ENCODE measurements at regions not wholly inside any gene's neighbourhood (a gene's known extent, or its start where the extent isn't known, plus 50 kb on each side); places are given as distances from the start of the nearest gene placed in this dataset.

DNA sequence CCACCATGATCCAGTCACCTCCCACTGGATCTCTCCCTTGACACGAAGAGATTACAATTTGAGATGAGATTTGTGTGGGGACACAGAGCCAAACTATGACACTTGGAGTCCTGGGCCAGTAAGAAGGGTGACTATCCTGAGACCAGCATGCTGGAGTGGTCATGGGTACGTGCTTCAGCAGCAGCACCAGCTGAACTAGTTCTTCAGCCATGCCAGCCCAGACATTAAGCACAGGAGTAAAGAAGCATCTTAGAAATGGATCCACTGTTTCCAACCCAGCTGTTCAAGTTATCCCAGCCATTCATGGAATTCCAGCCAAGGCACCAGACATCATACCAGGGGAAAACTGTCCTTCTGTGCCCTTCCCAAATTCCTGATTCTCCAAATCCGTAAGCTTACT lies 370.0 kb downstream of the MAFB start:
- Histone ChIP-seq H3K27ac (no peak overlapping the region), H2AFZ (no peak overlapping the region), H3K4me3 (no peak overlapping the region), H3K4me2 (no peak overlapping the region), H3K79me2 (no peaks in the 10 kb centered on the region), H3K36me3 (replicated peaks; ENCODE audit: insufficient read depth, low read depth) (no peaks in the 10 kb centered on the region), H3K27me3 (no peaks in the 10 kb centered on the region), H4K20me1 (ENCODE audit: insufficient read depth, poor library complexity, severe bottlenecking) (no peaks in the 10 kb centered on the region), H3K9me3 (ENCODE audit: low read depth) (no peaks in the 10 kb centered on the region), H3K4me1 (ENCODE audit: insufficient read depth) (no peaks in the 10 kb centered on the region), H3K9me2 (replicated peaks; ENCODE audit: insufficient read depth) (no peaks in the 10 kb centered on the region)
- WGBS (ENCODE audit: low lambda C conversion rate, missing lambda C conversion rate): 93% methylated on average over 3 of the region's 3 CpGs
- no peak for TF ChIP-seq EZH2 (IDR thresholded peaks at IDR 0.05; ENCODE audit: borderline replicate concordance)
- TF ChIP-seq, protein P1, sequence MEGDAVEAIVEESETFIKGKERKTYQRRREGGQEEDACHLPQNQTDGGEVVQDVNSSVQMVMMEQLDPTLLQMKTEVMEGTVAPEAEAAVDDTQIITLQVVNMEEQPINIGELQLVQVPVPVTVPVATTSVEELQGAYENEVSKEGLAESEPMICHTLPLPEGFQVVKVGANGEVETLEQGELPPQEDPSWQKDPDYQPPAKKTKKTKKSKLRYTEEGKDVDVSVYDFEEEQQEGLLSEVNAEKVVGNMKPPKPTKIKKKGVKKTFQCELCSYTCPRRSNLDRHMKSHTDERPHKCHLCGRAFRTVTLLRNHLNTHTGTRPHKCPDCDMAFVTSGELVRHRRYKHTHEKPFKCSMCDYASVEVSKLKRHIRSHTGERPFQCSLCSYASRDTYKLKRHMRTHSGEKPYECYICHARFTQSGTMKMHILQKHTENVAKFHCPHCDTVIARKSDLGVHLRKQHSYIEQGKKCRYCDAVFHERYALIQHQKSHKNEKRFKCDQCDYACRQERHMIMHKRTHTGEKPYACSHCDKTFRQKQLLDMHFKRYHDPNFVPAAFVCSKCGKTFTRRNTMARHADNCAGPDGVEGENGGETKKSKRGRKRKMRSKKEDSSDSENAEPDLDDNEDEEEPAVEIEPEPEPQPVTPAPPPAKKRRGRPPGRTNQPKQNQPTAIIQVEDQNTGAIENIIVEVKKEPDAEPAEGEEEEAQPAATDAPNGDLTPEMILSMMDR (IDR thresholded peaks at IDR 0.05; ENCODE audit: poor library complexity): no peak
- no peak for TF ChIP-seq EZH2phosphoT487 (IDR thresholded peaks at IDR 0.05; ENCODE audit: low read depth, severe bottlenecking, unreplicated experiment)
- DNase-seq (ENCODE audit: low spot score): no peak

DNA sequence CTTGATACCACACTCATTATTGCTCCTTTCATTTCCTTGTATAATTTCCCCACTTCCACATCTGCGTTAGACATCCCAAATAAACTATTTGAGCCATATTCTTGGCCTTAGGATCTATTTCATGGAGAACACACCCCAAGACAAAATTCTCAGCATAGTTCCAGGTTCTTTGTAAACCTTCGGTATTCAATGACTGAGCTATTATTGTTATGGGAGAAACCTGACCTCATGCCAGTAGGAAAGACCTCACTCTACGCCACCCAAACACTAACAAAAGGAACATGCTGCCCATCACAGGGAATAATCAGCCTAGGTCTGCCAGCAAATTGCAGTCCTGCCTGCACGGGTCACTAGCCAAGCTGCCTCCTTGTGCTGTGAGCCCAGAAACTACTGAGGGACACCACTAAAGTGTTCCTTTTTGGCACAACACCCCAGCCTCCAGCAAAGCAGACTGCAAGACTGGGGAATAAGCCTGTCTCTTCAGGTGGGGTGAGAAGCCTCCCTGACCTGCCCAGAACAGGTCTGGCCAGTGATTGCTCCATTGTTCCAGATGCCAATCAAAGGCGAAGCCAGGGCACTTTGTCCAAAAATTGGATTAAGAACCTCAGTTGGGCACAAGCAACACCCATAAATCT lies 371.8 kb downstream of the MAFB start:
- Histone ChIP-seq H2AFZ (no peak overlapping the region), H3K4me2 (no peak overlapping the region), H3K4me1 (ENCODE audit: insufficient read depth) (no peaks in the 10 kb centered on the region), H3K4me3 (no peak overlapping the region), H3K9me3 (ENCODE audit: low read depth) (no peaks in the 10 kb centered on the region), H3K9me2 (replicated peaks; ENCODE audit: insufficient read depth) (no peaks in the 10 kb centered on the region), H3K36me3 (replicated peaks; ENCODE audit: insufficient read depth, low read depth) (no peaks in the 10 kb centered on the region), H4K20me1 (ENCODE audit: insufficient read depth, poor library complexity, severe bottlenecking) (no peaks in the 10 kb centered on the region), H3K79me2 (no peaks in the 10 kb centered on the region), H3K27ac (no peak overlapping the region), H3K27me3 (no peaks in the 10 kb centered on the region)
- 77% methylated on average over 5 of the region's 5 CpGs for WGBS (ENCODE audit: low lambda C conversion rate, missing lambda C conversion rate)
- no peak for TF ChIP-seq EZH2 (IDR thresholded peaks at IDR 0.05; ENCODE audit: borderline replicate concordance)
- TF ChIP-seq, protein P1 (IDR thresholded peaks at IDR 0.05; ENCODE audit: poor library complexity): no peak
- TF ChIP-seq EZH2phosphoT487 (IDR thresholded peaks at IDR 0.05; ENCODE audit: low read depth, severe bottlenecking, unreplicated experiment): no peak
- DNase-seq (ENCODE audit: low spot score): no peak

DNA sequence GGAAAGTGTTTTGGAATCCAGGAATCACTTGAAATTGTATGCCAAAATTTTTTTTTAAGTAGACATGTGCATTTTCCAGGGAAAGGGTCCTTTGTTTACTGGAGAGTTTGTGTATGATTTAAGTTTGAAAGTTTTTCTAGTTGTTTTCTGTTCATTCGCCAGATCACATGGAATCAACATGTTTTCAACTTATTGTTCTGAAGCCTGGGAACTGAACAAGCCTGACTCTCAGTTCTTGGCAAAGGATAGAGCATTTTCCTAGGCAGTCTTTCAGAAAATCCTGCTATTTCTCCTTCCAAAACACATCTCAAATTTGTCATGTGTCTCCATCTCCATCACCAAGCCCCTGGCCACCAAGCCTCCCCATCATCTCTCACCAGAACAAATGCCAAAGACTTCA lies 374.8 kb downstream of the MAFB start:
- Histone ChIP-seq H3K4me3 (no peak overlapping the region), H3K9me3 (ENCODE audit: low read depth) (no peaks in the 10 kb centered on the region), H3K27me3 (no peaks in the 10 kb centered on the region), H4K20me1 (ENCODE audit: insufficient read depth, poor library complexity, severe bottlenecking) (no peaks in the 10 kb centered on the region), H3K79me2 (no peaks in the 10 kb centered on the region), H3K4me1 (ENCODE audit: insufficient read depth) (no peaks in the 10 kb centered on the region), H3K36me3 (replicated peaks; ENCODE audit: insufficient read depth, low read depth) (no peaks in the 10 kb centered on the region), H3K4me2 (no peak overlapping the region), H3K9me2 (replicated peaks; ENCODE audit: insufficient read depth) (no peaks in the 10 kb centered on the region), H3K27ac (no peak overlapping the region), H2AFZ (no peak overlapping the region)
- 75% methylated on average over 1 of the region's 1 CpG for WGBS (ENCODE audit: low lambda C conversion rate, missing lambda C conversion rate)
- TF ChIP-seq EZH2 (IDR thresholded peaks at IDR 0.05; ENCODE audit: borderline replicate concordance): no peak
- TF ChIP-seq, protein P1 (IDR thresholded peaks at IDR 0.05; ENCODE audit: poor library complexity): no peak
- TF ChIP-seq EZH2phosphoT487 (IDR thresholded peaks at IDR 0.05; ENCODE audit: low read depth, severe bottlenecking, unreplicated experiment): no peak
- no peak for DNase-seq (ENCODE audit: low spot score)
